HG02759 (cell line): ENCODE measurements at regions not wholly inside any gene's neighbourhood (a gene's known extent, or its start where the extent isn't known, plus 50 kb on each side); places are given as distances from the start of the nearest gene placed in this dataset.
"Not testable (repeated sequence)": the region's sequence is repeated elsewhere in the genome, so short reads cannot be mapped to it uniquely, and the experiment has no call there.

ENCODE experiments used
- ATAC-seq: cut with Tn5 transposase; IDR thresholded peaks from one replicate; pipeline ENCODE4 v1.9.1; 2021; ENCODE audit warnings: mild to moderate bottlenecking, moderate library complexity; ENCODE audit not compliant: unreplicated experiment

DNA sequence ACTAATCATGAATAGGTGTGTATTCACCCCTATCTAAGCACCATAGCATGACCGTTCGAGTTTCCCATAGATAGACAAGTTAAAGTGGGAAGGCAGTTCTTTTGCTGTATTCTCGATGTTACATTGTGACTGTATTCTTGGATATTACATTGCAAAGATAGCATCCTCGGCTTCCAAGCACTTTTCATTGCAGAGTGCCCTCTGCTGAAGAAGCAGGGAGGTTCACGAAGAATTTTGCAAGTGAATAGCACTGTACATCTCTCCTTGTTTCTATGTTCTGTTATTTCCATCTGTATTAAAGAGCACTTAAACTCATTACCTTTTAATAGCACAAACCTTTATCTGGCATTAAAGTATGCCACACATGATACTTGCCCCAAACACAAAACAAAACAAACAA lies 426.7 kb upstream of the ARX start:
- ATAC-seq = no peak

DNA sequence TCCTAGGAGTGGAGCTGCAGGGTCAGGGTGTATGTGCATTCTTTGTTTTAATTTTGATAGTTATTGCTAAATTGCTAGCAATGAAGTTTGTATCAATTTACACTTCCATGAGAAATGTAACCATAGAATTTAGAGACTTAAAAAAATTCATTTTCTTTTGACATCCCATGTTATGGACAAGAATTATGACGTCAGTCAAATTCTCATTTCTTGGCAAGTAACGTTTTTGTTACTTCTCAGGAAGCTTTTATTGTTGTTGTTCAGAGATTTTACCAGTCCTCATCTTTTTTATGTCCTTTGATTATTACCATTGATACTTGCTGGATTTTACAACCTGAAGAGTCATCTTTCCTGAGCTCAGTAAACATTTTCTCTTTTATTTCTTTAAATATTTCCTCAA lies 417.5 kb upstream of the ARX start:
- no peak for ATAC-seq

DNA sequence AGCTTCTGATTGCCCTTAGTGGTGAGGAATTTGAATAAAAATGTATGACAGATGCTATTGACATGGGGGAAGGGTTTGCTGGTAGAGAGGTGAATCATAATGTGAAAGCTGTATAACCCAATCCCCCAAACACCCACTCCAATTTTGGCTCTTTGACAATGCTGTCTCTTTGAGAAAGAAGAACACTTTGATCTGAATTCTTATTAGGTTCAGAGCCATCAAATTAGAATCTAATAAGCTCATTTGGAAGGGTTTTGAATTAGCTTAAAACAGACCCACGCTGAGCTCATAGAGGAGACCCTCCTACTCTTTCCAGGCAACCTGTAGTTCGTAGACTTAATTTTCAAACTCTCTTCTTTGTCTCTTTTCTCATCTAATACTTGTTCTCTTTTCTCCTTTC lies 416.6 kb upstream of the ARX start:
- no peak for ATAC-seq

DNA sequence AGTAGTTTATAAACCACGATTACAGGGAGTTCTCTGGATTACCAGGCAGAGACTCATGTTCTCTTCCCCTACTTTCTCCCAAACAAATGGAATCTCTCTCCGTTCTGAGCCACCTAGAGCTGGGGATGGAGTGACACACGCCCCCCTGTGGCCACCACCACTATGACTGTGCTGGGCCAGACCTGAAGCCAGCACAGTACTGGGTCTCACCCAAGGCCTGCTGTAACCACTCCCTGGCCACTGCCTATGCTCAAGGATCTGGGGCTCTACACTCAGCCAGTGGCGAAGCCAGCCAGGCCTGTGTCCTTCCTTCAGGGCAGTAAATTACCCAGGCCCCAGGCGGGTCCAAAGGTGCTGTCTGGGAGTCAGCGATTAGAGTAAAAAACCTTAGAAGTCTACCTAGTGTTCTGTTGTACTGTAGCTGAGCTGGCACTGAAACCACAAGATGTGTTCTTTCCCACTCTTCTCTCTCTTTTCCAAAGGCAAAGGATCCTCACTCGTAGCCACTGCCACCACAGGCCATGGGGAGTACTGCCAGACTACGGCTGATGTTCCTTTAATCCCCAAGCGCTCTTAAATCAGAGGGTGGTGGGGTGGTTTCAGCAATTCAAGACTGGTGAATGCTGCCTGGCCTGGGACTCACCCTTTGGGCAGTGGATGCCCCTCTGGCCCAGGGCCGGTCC lies 412.2 kb upstream of the ARX start:
- ATAC-seq = no peak

DNA sequence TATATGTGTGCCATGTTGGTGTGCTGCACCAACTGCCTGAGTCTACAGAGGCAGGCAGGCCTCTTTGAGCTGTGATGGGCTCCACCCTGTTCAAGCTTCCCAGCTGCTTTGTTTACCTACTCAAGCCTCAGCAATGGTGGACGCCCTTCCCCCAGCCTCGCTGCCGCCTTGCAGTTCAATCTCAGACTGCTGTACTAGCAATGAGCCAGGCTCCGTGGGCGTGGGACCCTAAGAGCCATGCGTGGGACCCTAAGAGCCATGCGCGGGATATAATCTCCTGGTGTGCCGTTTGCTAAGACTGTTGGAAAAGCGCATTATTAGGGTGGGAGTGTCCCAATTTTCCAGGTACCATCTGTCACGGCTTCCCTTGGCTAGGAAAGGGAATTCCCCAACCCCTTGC lies 388.4 kb upstream of the ARX start:
- ATAC-seq = not testable (repeated sequence)

DNA sequence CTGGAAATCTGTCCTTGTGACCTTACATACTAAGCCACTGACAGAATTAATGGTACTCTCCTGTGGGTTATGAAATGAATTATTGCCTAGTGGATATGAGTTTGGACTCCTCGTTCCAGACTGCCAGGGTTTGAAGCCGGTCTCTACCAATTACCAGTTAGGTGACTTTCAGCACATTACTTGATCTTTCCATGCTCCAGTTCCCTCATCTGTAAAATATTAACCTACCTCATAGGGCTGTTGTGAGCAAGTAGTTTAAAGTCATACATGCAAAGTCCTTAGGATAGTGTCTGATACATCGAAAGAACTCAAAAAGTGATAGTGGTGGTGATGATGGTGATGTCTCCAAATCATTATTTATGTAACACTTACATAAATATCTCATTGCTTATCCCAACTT lies 373.5 kb upstream of the ARX start:
- no peak for ATAC-seq

DNA sequence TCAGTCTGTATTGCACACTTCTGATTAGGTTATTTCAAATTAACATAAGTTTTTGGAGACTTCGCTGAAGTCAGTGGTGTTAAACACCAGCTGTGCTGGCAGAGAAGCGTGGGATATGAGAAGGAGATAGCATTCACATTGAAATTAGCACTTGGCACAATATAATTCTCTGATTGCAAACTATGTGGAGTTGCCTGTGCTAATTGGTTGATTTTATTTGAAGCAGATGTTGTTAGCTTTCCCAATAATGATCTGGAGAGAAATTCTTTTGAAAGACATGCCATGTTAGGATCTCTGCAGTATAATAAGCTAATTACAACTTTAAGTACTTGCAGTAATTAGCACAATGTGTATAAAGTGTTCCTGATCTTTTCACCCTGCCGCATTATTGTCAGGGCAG lies 367.4 kb upstream of the ARX start:
- no peak for ATAC-seq

DNA sequence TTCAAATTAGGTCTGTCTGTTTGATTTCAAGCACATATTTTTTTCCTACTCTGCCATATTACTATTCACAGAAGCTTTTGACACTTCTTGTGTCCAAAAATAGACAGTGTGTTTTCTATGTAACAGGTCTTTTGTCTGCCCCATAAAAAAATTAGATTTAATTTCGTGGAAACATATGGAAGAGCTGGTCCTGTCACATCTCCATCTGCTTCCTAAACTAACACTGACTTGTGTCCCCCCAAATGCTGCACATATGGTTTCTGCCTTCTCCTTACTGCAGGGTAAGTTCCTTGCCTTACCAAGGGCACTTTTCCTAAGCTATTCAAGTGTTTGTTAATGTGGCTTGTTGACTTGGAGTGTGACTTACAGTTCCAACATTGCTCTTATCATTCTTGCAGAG lies 340.7 kb upstream of the ARX start:
- no peak for ATAC-seq

DNA sequence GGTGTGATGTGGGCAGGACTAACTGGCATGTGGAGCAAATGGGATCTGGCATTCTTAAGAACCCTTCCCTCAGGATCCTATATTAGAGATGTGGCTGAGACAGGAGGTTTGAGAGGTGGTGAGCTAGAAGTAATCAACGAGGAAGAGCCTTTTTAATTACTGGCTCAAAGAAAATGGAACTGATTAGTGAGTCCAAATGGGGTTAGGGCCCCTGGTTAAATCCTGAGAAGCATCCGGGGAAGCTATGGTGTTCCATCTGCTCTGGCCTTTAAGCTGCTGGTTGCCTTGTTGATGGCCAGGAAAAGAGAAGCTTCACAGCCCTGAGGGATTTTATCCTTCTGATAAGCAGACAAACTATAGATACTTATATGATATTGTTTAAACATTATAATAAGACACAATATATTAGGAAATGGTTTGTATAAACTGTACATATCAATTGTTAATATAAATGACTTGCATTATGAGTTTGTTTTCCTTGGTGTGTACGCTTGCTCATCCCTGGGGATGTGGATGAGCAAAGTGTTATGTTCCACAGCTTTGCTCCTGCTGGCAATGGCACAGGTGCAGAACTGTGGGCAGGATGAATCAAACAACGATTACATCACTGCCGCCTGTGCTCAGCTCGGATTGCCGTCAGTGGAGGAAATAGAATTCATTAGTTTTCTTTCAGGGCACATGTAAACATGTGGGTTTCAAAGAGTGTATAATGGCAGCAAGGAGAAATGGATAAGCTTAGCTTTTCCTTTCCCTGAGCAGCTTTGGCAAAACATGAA lies 328.6 kb upstream of the ARX start:
- ATAC-seq = no peak

DNA sequence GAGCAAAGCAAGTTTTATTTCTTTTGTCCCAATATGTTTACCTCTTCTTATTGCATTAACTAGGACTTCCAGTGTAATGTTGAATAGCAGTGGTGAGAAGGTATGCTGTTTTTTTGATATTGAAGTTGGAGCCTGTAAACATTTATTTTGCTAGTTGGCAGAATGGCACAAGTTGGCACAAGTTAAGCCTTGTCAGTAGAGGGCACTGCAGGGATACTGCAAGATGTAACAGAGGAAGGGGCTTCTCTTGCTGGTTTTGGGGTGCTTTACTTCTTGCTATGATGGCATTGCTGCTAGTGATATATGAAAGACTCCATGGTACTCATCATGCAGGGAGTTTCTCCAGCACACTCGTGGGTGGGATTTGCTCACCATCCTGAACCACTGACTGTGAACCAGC lies 327.3 kb upstream of the ARX start:
- no peak for ATAC-seq

DNA sequence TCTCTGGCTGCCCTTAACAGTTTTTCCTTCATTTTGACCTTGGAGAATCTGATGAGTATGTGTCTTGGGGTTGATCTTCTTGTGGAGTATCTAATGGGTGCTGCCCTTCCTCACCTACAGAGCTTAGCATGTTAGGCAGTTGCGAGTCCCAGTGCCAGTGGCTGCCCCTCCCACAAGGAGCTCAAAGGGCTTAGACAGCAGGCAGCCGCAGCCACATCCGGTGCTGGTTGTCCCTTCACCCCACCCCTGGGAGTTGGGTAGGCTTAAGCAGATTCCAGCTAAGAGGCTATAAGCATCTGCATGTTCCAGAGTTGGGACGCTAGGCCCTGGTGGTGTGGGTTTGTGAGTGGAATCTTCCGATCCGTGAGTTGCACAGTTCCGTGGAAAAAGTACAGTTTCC lies 322.1 kb upstream of the ARX start:
- ATAC-seq = no peak

DNA sequence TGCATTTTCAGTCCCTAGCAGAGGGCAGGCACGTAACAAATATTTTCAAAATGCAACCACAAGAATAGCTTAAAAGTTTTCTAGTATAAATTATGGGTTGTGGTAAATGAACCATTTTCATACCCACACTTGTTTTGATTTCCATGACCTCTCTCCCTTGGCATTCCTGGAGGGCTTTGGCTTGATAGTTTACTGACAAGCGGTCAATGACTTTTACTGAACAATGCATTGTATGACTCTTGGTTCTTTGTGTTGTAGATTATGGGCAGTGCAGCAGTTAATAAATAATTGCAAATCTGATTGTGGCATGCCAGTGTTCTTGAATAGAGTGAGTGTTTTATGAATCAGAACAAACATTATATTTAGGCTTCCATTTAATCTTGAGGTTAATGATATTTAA lies 285.2 kb upstream of the ARX start:
- no peak for ATAC-seq

DNA sequence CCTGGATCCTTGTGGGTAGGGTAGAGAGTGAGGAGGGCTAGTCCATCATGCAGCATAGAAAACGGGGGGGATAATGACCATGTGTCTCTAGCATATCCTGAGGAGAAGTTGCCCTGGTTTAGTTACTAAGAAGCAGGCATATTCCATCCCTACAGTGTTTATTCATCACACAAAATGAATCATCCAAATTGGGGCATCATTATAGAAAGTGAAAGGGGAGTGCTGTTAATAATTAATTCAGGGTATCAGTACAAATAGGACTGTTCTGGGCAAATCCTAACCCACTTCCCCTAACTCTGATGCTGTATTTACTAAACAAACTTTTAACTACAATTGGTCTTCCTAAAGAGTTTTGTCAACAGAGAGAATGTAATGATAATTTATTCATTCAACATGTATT lies 281.1 kb upstream of the ARX start:
- ATAC-seq = no peak

DNA sequence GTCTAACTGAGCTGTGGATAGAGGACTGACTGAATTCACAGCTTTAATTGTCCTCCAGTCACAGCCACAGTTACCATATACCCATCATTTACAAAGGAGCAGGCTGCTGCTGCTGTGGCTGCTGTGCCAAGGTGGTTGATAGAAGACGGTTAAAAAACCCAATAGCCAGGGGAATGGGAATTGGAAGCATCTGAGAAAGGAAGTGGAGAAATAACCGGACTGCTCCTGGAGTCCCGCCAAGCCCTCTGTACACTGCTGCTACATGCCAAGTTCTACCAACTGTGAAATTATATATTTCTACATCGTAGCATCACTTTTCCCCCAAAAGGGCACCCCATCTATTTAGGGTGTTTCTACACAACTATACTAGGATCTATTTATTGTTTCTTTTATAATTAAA lies 279.7 kb upstream of the ARX start:
- no peak for ATAC-seq

DNA sequence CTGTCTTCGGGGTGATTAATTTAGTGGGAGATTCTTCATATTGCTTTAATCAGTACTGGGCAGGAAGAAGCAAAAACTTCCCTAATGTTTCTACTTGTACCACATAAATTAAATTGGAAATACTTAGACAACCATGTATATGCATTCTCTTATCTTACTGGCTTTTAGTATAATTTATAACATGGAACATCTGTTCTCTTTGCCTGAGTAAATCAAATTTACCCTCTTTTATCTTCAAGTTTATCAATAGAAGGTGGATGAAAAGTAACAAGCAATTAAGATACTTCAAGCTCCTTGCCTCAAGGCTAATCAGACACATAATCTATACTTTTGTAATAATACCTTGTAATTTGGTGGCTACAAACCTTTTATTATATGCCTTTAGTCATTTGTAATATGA lies 274.4 kb upstream of the ARX start:
- ATAC-seq = no peak

DNA sequence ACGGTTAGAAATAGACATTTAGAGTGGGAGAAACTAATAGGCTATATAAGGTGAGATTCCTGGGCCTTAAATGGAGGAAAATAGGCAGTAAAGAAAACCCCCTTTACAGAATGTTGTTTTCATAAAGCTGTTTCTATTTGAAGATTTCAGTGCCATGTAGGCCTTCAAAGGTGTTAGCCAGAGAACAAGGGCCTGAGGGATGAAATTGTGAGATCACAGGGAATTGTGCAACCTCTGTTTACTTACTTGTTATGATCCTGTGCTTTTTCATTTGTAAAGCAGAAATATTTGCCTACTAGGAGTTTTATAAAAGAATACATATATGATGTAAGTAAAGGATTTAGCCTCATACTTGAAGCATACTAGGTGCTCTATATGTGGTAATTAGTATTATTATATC lies 272.9 kb upstream of the ARX start:
- no peak for ATAC-seq

DNA sequence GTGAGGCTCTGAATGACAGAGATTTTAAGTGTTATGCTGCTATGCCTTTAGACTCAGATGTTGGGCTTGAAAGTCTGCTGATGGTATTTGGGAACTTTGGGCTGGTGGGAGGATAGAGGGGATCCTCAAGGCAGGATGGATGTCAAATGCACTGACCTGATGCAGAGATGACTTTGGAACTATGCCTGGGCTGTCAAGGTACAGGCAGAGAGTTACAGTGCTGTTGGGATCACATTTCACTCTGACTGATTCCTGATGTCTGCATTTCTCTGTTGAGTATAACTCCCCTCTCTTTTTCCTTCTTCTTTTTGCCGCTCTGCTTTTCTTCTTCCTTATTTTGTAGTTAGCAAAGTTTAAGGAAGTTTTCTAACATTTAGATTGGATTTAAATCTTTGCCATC lies 271.8 kb upstream of the ARX start:
- ATAC-seq = no peak

DNA sequence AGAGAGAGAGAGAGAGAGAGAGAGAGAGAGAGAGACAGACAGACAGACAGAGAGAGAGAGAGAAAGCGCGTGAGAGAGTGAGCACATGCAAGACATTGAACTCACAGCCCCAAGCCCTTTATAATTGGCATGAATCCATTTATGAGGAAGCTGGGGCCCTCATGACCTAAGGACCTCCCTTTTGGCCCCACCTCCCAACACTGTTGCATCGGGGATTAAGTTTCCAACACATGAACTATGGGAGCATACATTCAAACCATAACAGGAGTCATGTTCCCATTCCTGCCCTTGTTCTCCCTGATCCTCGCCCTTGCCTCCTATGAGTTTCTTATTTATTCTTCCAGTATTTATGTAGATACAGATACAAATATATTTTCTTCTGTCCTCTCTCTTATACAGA lies 269.8 kb upstream of the ARX start:
- ATAC-seq = no peak

DNA sequence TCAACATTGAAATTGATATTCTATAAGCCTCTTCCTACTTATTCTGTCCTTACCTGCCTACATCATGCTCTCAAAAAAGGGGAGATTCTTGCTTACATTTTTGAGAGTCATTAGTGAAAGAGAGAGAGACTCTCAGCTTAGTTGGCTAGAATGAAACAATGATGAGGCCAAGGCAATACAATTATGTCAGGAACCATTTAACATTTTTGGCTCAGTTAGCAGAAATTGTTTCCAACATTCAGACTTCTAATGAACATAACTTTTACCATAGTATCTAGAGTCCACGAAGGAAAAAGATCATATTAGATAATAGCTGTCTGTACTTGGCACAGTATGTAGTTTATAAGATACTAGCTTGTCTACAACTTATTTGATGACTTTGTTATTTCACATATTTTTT lies 263.7 kb upstream of the ARX start:
- ATAC-seq = no peak

DNA sequence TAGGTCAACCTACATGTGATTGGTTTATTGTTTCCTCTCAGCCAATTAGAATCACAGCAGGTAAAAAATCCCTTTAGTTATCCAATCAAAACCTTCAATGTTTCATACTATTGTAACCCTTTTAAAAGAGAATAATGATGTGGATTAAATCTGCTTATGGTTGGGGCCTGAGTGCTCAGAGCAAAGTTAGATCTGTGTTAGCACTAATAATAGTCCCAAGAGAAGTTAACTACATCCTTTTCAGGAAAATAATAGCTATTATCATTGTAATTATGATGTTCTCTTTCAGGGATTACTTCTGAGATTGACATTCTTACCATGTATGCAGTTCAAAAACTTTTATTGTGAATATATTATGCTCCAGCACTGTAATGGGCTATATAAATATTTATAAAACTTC lies 262.6 kb upstream of the ARX start:
- no peak for ATAC-seq

DNA sequence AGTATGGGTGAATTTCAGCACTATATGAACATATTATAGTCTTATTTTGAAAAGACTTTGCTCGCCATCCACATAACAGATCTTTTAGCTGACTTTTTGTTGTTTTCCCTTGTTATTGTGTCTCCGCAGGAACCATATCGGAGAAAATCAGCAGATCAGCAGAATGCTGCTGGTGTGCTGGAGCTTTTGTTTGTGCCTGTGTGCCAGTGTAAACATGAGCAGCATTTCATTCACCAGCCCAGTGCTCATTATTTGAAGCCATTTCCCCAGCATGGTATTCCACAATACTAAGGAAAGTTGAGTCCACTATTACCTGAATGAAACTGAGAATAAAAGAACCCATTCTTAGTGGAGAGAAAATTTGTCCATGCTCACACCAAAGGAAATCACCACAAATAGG lies 261.8 kb upstream of the ARX start:
- ATAC-seq = no peak

DNA sequence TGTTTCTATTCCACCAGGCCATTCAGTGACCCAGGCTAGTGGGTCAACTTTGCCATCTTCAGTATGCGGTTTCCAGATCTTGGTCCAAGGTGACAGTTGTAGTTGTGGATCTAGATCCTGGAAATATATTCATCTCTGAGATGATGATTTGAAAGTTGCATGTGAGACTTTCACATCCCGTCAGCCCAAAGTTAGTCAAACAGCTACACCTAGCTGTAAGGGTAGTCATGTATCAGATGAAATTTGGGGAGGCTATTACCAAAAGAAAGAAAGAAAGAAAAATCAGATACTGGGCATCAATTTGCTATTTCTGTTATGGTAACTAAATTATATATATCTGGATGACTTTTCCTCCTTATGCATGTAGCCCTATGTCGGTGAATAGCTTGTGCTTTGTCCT lies 259.4 kb upstream of the ARX start:
- ATAC-seq = no peak

DNA sequence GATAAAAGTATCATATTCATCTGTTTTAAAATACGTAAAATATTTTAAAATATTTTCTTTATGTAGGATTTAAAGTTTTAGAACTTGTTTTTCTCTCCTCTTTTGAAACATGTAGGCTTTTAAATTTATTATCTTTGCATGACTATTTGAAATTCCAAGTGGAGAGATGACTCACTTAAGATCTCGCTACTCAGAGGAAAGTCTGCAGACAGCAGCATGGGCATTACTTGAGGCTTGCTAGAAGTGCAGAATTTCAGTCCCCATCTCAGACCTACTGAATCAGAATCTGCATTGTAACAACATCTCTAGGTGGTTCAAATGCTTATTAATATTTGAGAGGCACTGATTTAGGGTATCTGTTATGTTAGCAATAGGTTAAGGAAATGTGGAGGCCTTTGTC lies 225.7 kb upstream of the ARX start:
- no peak for ATAC-seq
